NCI-H2107 treated with DMSO at 0.1 percent for 48 hours (cell line): ENCODE measurements at regions not wholly inside any gene's neighbourhood (a gene's known extent, or its start where the extent isn't known, plus 50 kb on each side); places are given as distances from the start of the nearest gene placed in this dataset.

Source experiments
- DNase-seq: peaks from one replicate; lab custom pipeline; 2025; ENCODE audit not compliant: unreplicated experiment; lab: John Stamatoyannopoulos, UW

DNA sequence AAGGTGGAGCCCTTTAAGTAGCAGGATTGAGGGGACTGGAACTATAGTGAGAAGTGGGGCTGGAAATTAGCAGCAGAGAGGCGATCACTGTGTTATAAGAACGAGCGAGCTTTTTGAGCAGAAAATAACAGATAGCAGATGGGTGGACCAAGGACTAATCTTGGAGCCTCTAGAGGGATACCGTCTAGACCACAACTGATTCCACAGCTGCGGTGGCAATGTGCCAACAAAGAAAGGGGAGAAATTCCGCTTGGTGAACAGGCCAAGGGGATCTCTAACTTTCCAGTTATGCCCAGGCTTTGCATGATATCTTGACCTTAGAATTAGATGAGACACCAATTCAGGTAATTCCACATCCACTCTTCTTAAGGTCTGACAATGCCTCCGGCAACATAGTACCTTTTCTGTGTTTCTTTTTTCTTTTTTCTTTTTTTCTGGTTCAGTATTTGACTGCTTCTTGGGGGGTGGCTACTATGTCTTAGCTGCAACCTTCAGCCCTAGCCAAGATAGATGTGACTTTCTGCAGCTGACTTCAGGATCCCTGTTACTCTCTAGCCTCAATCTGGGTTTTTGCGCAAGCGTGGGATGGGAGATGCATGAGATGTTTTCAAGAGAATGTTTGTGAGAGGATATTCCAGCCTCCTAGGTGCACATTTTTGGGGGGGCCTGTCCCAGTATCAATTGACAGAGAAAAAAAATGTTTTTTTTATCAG is 143.4 kb upstream of the CPSF6 start:
- no peak for DNase-seq

DNA sequence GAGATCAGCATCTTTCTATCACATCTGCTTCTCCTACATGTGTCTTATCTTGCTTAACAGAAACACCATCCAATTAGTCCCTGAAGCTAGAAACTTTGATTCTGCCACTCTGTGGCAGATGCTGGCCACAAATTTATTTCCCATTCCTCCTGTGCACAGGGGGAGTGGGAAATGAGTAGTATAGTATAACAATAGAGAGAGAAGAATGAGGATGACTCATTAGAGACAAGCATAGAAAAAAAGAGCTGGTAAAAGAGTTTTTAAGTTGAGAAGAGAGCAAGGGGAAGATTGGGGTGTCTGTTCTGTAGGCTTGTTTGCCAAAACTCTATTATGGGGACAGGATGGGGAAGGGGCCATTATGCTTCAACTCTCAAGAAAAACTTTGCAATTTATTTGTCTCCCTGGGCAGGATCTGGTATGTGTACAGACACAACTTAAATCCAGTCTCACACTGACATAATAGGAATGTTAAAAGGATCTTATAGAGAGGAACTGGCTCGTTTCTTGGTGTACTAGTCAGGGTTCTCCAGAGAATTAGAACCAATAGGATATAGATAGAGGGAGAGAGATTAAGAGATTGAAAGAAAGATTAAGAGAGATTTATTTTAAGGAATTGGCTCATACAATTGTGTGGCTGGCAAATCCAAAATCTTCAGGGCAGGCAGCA is 142.6 kb upstream of the CPSF6 start:
- DNase-seq: no peak

DNA sequence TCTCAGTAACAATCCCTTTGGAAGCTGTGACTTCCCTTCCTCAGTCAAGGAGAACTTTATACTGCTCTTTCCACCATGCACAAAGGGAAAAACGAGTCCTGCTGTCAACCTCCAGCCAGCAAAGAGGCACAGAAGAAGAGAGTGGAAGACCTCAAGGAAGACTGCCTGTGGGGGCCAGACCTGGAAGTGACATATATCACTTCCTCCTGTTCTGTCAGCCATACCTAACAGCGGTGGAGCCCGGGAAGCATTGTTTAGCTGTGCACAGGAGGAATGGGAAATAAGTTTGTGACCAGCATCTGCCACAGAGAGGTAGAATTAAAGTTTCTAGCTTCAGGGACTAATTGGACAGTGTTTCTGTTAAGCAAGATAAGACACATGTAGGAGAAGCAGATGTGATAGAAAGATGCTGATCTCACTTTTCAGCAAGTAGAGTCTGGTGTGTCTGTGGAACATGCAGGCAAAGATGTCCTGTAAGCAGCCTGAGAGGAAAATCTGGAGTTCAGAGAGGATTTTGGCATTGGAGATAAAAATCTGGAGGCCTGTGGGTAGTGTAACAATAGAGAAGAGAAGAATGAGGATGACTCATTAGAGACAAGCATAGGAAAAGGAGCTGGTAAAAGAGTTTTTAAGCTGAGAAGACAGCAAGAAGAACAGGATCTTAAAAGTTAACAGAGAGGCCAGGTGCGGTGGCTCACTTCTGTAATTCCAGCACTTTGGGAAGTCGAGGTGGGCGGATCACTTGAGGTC is 141.6 kb upstream of the CPSF6 start:
- DNase-seq: no peak

DNA sequence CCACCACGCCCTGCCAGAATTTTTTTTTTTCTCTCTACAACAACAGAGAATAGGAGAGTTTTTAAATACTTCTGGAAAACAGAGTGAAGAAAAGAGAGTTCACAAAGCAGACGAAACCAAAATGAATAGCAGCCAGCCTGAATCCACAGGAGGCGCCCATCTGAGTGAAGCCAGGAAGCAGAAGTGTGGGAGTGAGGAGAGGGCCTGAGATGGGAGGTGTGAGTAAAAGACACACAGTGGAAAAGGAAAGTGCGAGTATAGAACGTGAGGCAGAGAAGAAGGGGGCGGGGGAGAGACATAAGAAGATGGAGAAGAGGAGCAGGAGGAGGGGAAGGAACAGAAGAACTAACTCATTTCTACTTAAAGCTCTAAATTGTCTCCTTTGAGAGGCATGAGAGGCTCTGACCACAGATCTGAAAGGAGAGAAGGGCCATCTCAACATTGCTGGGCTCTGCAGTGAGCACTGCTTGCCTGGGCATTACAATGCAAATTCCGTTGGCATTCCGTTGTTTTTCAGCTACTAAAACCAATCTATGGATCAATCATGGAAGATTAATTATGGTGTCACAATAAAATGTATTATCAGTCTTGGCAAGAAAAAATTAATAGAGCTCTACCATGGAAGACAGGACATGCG is 140.1 kb upstream of the CPSF6 start:
- DNase-seq: no peak

DNA sequence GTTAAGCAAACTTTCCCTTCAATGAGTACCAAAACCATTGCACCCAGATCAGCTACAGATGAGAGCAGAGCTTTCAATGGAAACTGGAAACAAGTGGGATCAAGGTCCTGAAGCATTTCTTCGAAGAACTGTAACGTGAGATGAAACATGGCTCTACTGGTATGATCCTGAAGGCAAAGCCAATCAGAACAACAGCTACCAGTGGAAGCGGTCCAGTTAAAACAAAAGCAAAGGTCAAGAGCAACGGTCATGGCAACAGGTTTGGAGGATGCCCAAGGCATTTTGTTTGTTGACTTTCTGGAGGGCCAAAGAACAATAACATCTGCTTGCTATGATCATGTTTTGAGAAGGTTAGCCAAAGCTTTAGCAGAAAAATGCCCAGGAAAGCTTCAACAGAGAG is 137.9 kb upstream of the CPSF6 start:
- no peak for DNase-seq

DNA sequence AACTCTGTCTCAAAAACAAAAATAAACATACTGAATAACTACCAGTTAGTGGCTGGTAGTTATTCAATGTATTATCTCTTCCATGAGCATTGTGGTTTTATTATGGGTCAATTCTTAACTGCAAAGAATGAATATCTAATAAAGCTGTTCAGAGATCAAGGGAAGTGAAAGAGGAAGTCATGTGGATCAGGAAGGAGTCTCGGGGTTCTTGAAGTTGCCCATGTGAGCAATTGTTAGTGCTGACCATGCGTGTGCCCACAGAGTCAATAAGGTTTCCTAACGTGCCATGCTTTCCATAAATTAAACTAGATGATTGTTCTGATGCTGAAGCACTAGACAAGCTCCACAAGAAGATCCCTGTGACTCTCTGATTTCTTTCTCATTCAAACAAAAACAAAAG is 136.5 kb upstream of the CPSF6 start:
- no peak for DNase-seq

DNA sequence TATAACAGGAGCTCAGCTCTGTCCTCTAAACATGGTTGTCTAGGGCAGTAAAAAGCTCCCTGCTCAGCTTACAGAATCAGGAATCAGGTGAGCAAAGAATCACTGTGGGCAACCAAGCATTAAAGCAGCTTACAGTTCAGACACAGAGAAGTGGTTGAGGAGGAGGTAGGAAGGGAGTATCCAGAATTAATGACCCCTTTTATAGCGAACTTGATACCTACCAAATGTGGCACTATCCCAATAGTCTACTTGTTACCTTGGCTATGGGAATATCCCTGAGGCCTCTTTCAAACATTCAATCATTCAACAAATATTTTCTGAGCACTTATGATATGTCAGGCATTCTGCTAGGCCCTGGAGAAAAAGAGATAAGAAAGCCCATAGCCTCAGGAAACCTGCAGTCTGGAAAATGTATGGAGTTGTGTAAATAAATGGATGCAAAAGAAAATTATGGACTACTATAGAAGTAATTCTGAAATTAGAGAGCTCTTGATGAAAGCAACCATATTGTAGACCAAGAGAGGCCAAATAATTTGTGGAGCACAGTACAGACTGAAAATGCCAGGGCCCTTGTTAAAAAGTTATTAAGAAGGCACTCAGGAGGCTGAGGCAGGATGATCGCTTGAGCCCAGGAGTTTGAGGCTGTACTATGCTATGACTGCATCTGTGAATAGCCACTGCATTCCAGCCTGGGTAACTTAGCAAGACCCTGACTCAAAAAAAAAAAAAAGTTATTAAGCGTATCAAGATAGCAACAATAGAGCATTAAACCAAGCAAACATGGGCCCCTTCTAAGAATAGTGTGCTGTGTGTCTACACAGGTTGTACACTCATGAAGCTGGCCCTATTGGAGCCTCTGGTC is 134.0 kb upstream of the CPSF6 start:
- peak; percentile 90 for DNase-seq

DNA sequence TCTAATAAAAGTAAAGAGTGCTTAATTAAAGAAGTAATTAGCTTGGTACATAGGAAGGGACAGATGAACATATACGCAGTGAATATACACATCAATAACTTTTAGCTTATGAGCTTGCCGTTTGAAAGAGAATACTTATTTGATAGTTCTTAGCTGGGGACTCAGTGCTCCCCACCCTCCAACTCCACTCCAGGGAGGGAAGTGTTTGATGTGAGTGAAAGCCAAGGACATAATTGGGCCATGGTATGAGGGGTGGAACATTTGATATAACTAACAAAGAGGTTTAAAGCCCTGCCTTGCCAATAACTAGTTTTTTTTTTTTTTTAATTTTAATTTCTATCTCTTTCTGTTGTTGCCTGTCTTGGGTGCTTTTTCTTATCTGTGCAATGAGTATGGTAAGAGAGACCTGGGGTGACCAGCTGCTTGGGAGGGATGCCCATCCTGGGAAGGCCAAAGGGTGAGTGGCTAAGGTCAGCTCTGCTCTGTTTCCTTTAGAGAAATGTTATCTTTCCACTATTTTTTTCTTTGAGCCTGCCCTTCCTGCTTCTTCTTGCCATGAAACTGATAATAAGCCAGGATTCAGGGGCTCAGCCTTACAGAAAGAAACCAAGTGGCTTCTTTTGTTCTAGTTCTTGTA is 132.8 kb upstream of the CPSF6 start:
- DNase-seq: no peak

DNA sequence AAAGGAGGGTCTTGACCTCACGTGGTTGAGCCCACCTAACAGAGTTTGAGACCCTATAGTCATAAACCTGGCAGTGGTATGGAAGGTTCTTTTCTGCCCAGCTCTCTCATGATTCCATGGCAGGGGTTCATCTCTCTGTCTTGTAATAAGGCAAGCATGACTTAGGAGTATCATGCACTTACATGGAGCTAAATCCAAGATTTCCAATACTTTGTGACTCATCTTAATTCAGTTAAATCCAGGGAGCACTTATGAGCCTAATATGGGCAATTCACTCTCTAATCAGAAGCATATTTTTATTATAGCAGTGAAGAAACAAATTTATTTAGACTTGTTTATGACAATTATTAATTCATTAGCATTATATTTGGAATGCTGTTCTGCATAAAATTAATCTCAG is 131.8 kb upstream of the CPSF6 start:
- no peak for DNase-seq

DNA sequence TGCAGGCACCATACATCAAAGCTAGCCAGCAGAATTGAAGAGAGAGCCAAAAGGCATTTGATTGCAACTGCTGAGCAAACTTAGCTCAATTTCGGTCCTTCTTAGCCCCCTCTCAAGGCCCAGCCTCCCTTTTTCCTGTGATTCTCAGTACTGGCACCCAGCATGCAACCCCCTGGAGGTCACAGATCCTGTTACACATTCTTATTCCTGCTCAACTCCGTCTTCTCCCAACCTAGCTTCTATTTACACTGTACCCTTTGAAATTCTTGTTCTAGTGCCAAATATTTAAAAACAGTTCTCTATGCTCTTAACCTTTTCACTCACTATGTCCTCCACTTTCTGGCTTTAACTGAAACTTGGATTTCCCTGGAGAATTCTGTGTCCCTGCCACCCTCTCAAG is 131.3 kb upstream of the CPSF6 start:
- no peak for DNase-seq

DNA sequence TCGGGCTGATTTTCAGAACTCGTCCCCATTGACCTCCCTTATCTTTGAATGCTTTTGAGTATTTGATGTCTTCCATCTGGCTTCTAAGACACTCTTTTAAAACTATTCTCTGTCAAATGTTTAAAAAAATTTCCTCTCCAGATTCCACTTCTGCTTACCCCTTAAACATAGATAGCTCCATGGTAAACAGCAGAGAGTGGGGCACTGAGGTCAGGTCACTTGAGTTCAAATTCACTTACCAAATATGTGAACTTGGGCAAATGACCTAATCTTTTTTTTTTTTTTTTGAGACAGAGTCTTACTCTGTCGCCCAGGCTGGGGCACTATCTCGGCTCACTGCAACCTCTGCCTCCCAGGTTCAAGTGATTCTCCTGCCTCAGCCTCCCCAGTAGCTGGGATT is 126.8 kb upstream of the CPSF6 start:
- DNase-seq: no peak

DNA sequence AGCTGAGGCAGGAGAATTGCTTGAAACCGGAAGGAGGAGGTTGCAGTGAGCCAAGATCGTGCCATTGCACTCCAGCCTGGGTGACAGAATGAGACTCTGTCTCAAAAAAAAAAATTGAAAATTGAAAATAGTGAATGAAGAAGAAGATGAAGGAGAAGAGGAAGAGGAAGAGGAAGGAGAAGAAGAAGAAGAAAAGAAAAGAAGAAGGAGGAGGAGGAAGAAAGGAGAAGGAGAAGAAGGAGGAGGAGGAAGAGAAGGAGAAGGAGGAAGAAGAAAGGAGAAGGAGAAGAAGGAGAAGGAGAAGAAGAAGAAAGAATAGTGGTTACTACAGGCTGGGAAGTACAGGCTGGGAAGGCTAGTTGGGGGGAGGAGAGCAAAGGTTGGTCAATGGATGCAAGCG is 124.3 kb upstream of the CPSF6 start:
- no peak for DNase-seq

DNA sequence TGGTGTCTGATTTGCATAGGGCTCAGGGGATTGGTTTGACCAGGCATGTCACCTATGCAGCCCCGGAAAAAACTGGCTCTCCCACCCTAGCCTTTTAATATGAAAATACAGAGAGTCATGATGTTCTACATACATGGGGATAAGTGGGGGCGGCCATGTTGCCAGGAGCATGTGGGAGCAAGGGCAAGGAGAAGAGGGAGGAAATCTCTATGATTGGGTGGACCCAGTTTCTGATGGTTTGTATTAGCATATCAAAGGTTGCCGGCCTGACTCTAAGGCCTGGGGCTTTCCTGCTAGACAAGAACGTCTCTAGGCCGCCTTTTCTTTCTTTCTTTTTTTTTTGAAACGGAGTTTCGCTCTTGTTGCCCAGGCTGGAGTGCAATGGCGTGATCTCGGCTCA is 123.4 kb upstream of the CPSF6 start:
- no peak for DNase-seq

DNA sequence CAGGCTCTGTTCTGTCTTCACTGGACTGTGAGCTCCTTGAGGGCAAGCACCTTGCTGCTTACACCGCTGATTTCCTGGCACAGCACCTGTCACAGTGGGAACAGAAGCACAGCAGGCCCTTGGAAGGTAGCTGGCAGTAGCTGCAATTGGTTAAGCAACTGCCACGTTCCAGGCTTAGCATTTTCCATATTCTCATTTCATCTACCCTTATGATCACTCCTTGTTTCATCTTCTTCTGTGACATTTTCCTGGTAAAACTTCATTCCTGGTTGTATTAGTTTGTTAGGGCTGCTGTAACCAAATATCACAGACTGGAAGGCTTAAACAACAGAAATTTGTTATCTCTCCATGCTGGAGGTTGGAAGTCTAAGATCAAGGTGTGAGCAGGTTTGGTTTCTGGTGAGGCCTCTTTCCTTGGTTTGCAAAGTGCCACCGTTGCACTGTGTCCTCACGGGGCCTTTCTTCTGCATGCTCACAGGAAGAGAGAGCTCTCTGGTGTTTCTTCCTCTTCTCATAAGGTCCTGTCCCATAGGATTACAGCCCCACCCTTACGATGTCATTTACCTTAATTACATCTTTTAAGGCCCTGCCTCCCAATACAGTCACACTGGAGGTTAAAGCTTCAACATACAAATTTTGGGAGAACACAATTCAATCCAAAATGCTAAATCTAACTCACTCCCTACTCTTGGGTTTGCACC is 121.7 kb upstream of the CPSF6 start:
- no peak for DNase-seq

DNA sequence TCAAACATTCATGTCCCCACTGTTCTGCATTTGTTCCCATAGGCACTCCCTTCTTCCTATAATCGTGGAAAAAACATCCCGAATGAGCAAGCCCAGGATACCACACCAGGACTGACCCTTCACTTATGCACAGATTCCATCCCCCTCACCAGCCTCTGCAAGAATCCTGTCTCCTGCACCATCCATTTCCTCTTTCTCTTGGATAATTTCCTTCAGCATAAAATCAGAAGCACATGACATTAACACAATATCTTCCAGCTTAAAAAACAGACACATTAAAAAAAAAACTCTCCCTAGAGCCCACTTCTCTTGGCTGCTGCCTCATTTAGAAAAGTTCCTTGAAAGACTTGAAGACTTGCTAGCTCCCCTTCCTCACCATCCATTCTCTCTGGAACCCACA is 120.9 kb upstream of the CPSF6 start:
- DNase-seq: no peak

DNA sequence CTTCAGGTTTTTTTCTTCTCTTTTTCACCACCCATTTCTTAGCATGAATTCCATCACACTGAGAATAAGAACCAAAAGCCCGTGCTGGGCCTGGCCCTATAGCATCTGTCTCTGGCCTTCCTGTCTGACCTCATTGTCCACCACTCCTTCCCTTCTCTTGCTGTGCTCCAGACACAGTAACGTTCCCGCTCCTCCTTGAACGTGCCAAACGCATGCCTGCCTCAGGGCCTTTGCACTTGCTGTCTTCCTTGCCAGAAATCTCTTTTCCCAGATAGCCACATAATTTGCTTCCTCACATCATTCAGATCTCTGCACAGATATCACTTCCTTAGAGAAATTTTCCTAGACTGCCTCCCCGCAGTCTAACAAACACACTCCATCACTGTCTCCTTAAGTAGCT is 119.6 kb upstream of the CPSF6 start:
- DNase-seq: no peak

DNA sequence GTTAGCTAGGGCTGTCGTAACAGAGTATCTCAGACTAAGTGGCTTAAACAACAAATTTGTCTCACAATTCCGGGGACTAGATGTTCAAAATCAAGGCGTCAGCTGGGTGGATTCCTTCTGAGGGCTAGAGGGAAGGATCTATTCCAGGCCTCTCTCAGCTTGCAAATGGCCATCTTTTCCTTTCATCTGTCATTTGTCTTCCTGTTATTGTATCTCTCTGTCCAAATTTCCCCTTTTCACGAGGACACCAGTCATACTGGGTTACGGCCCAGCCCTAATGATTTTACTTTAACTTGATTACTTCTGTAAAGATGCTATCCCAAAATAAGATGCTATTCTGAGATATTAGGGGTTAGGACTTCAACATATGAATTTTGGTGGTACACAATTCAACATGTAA is 119.0 kb upstream of the CPSF6 start:
- DNase-seq: no peak

DNA sequence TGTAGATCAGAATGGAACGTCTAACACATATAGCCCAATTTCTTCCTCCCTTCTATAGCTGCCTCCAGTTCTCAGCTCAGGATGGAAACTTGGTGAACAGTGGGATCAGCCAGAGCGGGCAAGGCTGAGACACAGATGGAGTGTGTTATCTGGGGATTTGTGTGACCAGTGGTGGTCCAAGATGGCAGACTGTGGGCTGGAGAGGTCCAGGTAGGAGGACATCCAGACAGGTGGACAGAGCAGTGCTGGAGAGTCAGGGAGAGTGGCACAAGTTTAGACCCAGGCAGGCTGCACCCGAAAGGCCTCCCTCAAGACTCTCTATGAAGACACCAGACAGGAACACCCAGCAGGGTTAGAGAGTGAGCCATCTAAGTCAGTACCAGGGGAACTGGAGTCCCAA is 116.1 kb upstream of the CPSF6 start:
- DNase-seq: no peak

DNA sequence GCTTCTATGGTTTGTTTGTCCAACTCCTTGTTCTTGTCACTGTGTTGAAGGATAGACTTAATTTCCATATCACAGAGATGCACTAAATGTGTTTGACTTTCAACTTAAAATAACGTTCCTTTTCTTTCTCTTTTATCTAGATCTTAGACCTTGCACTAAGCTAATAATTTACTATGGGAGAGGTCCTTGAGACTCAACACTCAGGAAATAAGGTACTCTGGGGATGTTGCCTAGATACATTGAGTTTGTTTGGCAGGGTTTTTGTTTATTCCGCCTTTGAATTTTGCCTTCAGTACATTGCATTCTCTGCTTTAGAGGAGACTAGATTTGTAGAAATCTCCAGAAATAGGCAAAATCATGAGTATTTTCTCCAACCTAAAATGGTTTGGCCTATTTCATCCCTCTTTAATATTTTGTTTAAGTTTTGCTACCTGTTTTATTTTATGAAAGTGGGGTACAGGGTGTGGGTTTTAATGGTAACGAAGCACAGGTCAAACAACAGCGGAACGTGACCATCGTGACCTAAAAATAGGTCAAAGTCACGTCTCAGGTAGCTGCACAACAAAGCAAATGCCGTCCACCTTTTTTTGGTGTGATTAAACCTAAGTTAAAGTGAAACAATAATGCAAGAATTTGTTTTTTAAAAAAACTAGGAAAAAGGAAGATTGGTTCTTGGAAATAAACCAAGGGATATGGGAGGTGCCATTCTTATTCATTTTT is 115.3 kb upstream of the CPSF6 start:
- no peak for DNase-seq
